Pancreas (tissue), 10 donors: ENCODE measurements at regions not wholly inside any gene's neighbourhood (a gene's known extent, or its start where the extent isn't known, plus 50 kb on each side); places are given as distances from the start of the nearest gene placed in this dataset.

Experiments
- ATAC-seq, 4 donors: fragments of 200-7000 bp; cut with Tn5 transposase; one replicate each; pipeline versions ENCODE4 v1.8.0 to v1.9.1; 2020; ENCODE audit warnings: mild to moderate bottlenecking in 4 of 4, moderate library complexity in 4 of 4
- DNase-seq, 6 donors: peaks; one replicate each; pipeline ENCODE4 v3.0.0-alpha.2; 2020
- FAIRE-seq: peaks from 2 replicates; lab custom pipeline; 2012; peaks lifted over from hg19 to GRCh38; lab: Jason Lieb, UNC
- H3K27ac ChIP-seq, 4 donors: fragments of 200-600 bp; sonication (generic); 1 replicate in 3 of 4; 2 replicates in 1 of 4; pipeline versions ENCODE4 v1.5.0 to v1.8.0; 2020
- H3K27me3 ChIP-seq, 4 donors: fragments of 200-600 bp; one replicate each; pipeline ENCODE4 v1.8.0; 2021
- H3K36me3 ChIP-seq, 3 donors: fragments of 200-600 bp; sonication (generic) in 1 of 3; one replicate each; pipeline versions ENCODE4 v1.5.0 to v1.8.0; 2020 to 2021
- H3K4me1 ChIP-seq, 3 donors: fragments of 200-600 bp; one replicate each; pipeline ENCODE4 v1.8.0; 2021
- H3K4me3 ChIP-seq, 4 donors: fragments of 200-600 bp; sonication (generic) in 2 of 4; one replicate each; pipeline versions ENCODE4 v1.5.0 to v1.8.0; 2020 to 2021
- H3K9me3 ChIP-seq, 4 donors: fragments of 200-600 bp; one replicate each; pipeline ENCODE4 v1.8.0; 2021
- WGBS, 2 donors: extraction: QIAGEN DNeasy Blood & Tissue Kit; methylation state at CpG; one replicate each; pipeline ENCODE4 v1.1.7; 2013; 5-methylcytosine and 5-hydroxymethylcytosine counted together
- intact Hi-C, 3 donors: fragments of 100-400 bp; cut with DNase I; formaldehyde crosslinking; loops; one replicate each; pipeline versions ENCODE4 v1.11.1 to v1.14.2; 2022
- TF ChIP-seq, protein P1 (sequence below), 4 donors: fragments of 200-600 bp; sonication (generic) in 3 of 4; IDR thresholded peaks; one replicate each; pipeline versions ENCODE4 v1.5.0 to v1.8.0; 2021; ENCODE audit warnings: antibody characterized with exemption in 4 of 4
- donor health status: healthy with polysubstance abuse.
- donor health status: DM: no; HTN: no; CAD: no; lungs with moderate emphysema.
- donor health status: DM: no; HTN: no; CAD: no.
- donor health status: control.
- donor health status: control.
- donor health status: Bipolar disorder and iron deficiency.
- donor health status: DM: yes; HTN: yes; CAD: no.
- donor health status: DM: no; HTN: no; CAD: no.
- donor health status: DM: no; HTN: no; CAD: no.
- donor health status: DM: yes; HTN: yes; CAD: no.

DNA sequence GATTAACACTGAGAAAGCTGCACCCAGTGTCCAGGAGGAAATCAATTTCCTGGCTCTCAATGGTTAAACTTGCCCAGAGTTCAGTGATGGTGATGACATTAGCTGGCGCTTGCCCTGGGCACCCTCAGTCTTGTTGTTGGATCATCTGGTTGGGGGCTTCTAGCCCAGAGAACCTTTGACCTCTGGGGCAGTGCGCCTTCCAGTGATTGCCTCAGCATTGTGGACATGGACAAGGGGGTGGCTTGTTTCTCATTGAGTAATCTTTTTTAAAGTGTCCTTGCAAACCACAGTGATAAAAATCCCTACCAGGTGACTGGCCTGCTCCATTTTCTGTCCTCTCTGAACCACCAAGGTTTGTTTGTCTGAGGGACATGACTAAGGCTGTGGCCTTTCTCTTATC lies 95.6 kb upstream of the USP9Y start:
- no peaks in the 10 kb centered on the region for H3K4me1 ChIP-seq
- TF ChIP-seq, protein P1, sequence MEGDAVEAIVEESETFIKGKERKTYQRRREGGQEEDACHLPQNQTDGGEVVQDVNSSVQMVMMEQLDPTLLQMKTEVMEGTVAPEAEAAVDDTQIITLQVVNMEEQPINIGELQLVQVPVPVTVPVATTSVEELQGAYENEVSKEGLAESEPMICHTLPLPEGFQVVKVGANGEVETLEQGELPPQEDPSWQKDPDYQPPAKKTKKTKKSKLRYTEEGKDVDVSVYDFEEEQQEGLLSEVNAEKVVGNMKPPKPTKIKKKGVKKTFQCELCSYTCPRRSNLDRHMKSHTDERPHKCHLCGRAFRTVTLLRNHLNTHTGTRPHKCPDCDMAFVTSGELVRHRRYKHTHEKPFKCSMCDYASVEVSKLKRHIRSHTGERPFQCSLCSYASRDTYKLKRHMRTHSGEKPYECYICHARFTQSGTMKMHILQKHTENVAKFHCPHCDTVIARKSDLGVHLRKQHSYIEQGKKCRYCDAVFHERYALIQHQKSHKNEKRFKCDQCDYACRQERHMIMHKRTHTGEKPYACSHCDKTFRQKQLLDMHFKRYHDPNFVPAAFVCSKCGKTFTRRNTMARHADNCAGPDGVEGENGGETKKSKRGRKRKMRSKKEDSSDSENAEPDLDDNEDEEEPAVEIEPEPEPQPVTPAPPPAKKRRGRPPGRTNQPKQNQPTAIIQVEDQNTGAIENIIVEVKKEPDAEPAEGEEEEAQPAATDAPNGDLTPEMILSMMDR (IDR thresholded peaks at IDR 0.05), result no peak
- DNase-seq (no peak), FAIRE-seq (no peak), ATAC-seq (no peak)
- no peak overlapping the region for H3K27ac ChIP-seq
- H3K9me3 ChIP-seq, result no peaks in the 10 kb centered on the region
- no peaks in the 10 kb centered on the region for H3K27me3 ChIP-seq
- H3K36me3 ChIP-seq, result no peaks in the 10 kb centered on the region
- WGBS, 2 donors, result 83% methylated on average over 2 of the region's 2 CpGs; no CpG with 5 or more reads in 1 of the 2 donors
- intact Hi-C loops, result no loop called here
- no peak overlapping the region for H3K4me3 ChIP-seq

DNA sequence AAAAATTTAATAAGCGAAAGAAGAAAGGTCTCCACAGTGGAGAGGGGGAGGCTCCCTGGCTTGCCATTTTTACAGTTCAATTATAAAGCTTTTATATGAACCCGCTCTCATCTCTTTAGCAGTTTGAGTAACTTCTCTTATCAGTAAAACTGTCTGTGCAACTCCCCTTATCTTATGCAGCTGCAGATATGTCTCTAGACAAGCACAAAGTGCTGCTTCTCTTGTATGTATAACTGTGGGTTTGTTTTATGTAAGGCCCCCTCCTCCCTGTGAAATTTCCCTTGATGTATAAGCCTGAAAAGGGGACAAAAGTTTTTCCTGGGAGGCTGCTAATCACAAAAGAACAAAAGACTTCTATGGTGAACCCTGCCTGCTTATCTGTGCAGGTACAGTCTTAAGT lies 90.2 kb upstream of the USP9Y start:
- TF ChIP-seq, protein P1 (IDR thresholded peaks at IDR 0.05), result no peak
- Histone ChIP-seq H3K36me3 (no peaks in the 10 kb centered on the region), H3K27ac (no peak overlapping the region), H3K27me3 (no peaks in the 10 kb centered on the region), H3K4me3 (no peak overlapping the region), H3K4me1 (no peaks in the 10 kb centered on the region), H3K9me3 (no peaks in the 10 kb centered on the region)
- FAIRE-seq (no peak), DNase-seq (no peak), ATAC-seq (no peak)
- 63% methylated on average over 2 of the region's 2 CpGs; no CpG with 5 or more reads in 1 of the 2 donors for WGBS, 2 donors
- intact Hi-C loops, result no loop called here

DNA sequence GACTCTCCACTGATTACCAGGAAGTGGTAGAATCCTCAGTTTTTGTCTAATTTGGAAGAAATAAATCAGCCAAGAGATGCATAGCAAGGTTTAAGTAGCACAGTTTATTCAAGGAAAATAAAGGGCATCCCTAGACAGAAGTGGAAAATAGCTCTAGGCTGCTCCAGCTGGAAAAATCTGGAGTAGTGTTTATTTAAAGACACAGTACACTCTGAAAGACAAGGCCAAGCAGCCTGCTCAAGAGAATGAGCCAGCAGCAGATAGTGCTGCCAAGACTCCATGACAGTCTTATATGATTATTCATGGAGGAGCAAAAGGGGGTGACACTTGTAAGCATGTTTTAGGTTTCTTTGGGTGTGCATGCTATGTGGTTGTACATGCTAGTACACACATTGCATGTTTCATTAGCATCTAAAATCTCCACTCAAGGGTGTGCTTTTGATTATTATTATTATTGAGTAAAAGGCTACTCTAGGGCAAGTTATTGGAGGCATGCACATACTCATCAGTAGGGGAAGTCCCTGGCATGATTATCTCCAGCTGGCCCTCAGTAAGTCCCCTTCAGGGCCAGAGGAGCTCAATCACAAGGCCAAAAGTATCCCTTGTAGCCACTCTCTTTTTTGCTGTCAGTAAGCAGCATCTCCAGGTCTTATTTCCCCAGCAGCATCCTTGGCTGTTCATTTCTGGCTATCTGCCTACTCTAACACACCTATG lies 85.1 kb upstream of the USP9Y start:
- intact Hi-C loops, result no loop called here
- no peak for ATAC-seq
- H3K27ac ChIP-seq, result no peak overlapping the region
- TF ChIP-seq, protein P1 (IDR thresholded peaks at IDR 0.05), result no peak
- no peaks in the 10 kb centered on the region for H3K36me3 ChIP-seq
- no peak overlapping the region for H3K4me3 ChIP-seq
- DNase-seq, result no peak
- no peaks in the 10 kb centered on the region for H3K27me3 ChIP-seq
- FAIRE-seq, result no peak
- no peaks in the 10 kb centered on the region for H3K4me1 ChIP-seq
- no peaks in the 10 kb centered on the region for H3K9me3 ChIP-seq

DNA sequence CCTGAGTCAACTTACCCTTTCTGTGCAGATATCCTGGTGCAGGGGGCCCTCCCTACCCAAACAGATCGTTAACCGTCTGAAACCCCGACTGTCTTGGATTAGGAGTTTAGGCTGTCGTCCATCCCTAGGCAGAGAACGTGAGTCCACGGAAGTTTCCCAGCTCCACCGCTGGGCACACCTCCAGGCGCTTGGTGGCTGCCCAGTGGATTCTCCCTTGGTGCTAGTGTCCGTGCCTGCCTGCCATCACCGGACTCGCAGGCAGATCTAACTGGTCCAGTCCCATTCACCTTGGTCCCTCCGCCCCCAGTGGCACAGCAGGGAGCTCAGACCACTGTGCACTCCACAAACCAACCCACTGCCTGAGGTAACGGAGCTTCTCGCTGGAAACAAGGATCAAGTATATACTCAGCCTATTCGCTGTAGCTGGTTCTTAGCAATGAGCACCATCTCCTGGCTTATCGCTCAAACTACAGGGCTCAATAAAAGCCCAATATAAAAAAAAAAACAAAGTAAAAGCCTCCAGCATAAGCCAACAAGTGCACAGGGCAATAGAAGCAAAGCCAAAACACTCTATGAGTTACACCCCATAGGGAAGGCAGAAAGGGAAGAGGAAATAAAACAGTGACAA lies 79.5 kb upstream of the USP9Y start:
- H3K27ac ChIP-seq, result no peak overlapping the region
- no peaks in the 10 kb centered on the region for H3K4me1 ChIP-seq
- TF ChIP-seq, protein P1 (IDR thresholded peaks at IDR 0.05), result no peak
- WGBS, 2 donors, result 31% methylated on average over 16 of the region's 16 CpGs; no CpG with 5 or more reads in 1 of the 2 donors
- H3K36me3 ChIP-seq, result no peaks in the 10 kb centered on the region
- no peaks in the 10 kb centered on the region for H3K27me3 ChIP-seq
- no peak overlapping the region for H3K4me3 ChIP-seq
- DNase-seq, result no peak
- intact Hi-C loops, result no loop called here
- no peak for FAIRE-seq
- no peaks in the 10 kb centered on the region for H3K9me3 ChIP-seq
- ATAC-seq, result no peak

DNA sequence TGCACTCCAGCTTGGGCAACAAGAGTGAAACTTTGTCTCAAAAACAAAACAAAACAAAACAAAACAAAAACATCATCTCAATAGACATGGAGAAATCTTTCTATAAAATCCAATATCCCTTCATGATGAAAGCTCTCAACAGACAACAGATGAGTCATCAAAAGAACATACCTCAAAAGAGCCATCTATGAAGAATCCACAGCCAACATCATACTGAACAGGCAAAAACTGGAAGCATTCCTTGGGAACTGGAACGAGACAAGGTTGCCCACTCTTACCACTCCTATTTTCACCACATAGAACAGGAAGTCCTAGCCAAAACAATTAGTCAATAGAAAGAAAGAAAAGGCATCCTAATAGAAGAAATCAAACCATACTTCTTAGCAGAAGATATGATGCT lies 77.8 kb upstream of the USP9Y start:
- DNase-seq (no peak), FAIRE-seq (no peak), ATAC-seq (no peak)
- Histone ChIP-seq H3K4me1 (no peaks in the 10 kb centered on the region), H3K9me3 (no peaks in the 10 kb centered on the region), H3K27me3 (no peaks in the 10 kb centered on the region), H3K36me3 (no peaks in the 10 kb centered on the region), H3K4me3 (no peak overlapping the region), H3K27ac (no peak overlapping the region)
- intact Hi-C loops, result no loop called here
- TF ChIP-seq, protein P1 (IDR thresholded peaks at IDR 0.05), result no peak
- WGBS, 2 donors, result 27% methylated on average over 1 of the region's 1 CpG; no CpG with 5 or more reads in 1 of the 2 donors
